ENCODE measurements at regions not wholly inside any gene's neighbourhood (a gene's known extent, or its start where the extent isn't known, plus 50 kb on each side); places are given as distances from the start of the nearest gene placed in this dataset.
"Not testable (repeated sequence)": the region's sequence is repeated elsewhere in the genome, so short reads cannot be mapped to it uniquely, and the experiment has no call there.

GRCh38 chr13:21259571-21260455 lies 83.4 kb downstream of the MRPL57 start:
- ATAC-seq (replicated peaks in 1 of 4) (no peak), DNase-seq (no peak)
- Histone ChIP-seq H3K4me1 (ENCODE audit: control insufficient read depth in 1 of 2, extremely low read depth in 1 of 2, insufficient read depth in 2 of 2, low read length in 2 of 2) (no peaks in the 10 kb centered on the region), H3K27ac (ENCODE audit: low read length) (no peak overlapping the region), H3K9me3 (no peaks in the 10 kb centered on the region), H3K4me3 (ENCODE audit: control insufficient read depth in 1 of 2, extremely low read depth in 1 of 2, low read length in 1 of 2) (no peak overlapping the region), H3K27me3 (replicated peaks in 1 of 2; ENCODE audit: control insufficient read depth in 2 of 2, extremely low read depth in 1 of 2, insufficient read depth in 2 of 2, low read length in 1 of 2) (no peaks in the 10 kb centered on the region), H3K36me3 (ENCODE audit: control insufficient read depth in 2 of 2, extremely low read depth in 1 of 2, insufficient read depth in 1 of 2, low read length in 1 of 2) (no peaks in the 10 kb centered on the region)
- H3K4me1 Mint-ChIP-seq, result peaks cover 6 to 7% (median 7%) of the 10 kb centered on the region in 3 donors
- 97% methylated on average over 50 of the region's 57 CpGs for WGBS (ENCODE audit: insufficient coverage)
- H3K36me3 Mint-ChIP-seq, result no peaks in the 10 kb centered on the region
- no peak overlapping the region for H3K27ac Mint-ChIP-seq
- ChIA-PET POLR2A (no interaction called here), CTCF (no interaction called here)
- no peak overlapping the region for H3K4me3 Mint-ChIP-seq
- no peaks in the 10 kb centered on the region for H3K27me3 Mint-ChIP-seq
- no peaks in the 10 kb centered on the region for H3K9me3 Mint-ChIP-seq

- H3K9me3 ChIP-seq; H3K27me3 Mint-ChIP-seq; DNase-seq; POLR2A ChIA-PET; H3K36me3 ChIP-seq (ENCODE audit: control insufficient read depth in 2 of 2, extremely low read depth in 1 of 2, insufficient read depth in 1 of 2, low read length in 1 of 2); H3K4me1 ChIP-seq (ENCODE audit: control insufficient read depth in 1 of 2, extremely low read depth in 1 of 2, insufficient read depth in 2 of 2, low read length in 2 of 2); ATAC-seq (replicated peaks in 1 of 4); H3K9me3 Mint-ChIP-seq; H3K4me1 Mint-ChIP-seq; H3K36me3 Mint-ChIP-seq; H3K27me3 ChIP-seq (replicated peaks in 1 of 2; ENCODE audit: control insufficient read depth in 2 of 2, extremely low read depth in 1 of 2, insufficient read depth in 2 of 2, low read length in 1 of 2); H3K4me3 Mint-ChIP-seq; H3K27ac ChIP-seq (ENCODE audit: low read length); CTCF ChIA-PET; H3K4me3 ChIP-seq (ENCODE audit: control insufficient read depth in 1 of 2, extremely low read depth in 1 of 2, low read length in 1 of 2); H3K27ac Mint-ChIP-seq: not testable (repeated sequence)
- WGBS (ENCODE audit: insufficient coverage), result 97% methylated on average over 28 of the region's 35 CpGs
Measured at GRCh38 chr13:21260561-21261290, 84.3 kb downstream of the MRPL57 start.

GRCh38 chr13:21261487-21262216 lies 85.2 kb downstream of the MRPL57 start:
- H3K9me3 ChIP-seq; H3K4me3 ChIP-seq (ENCODE audit: control insufficient read depth in 1 of 2, extremely low read depth in 1 of 2, low read length in 1 of 2); H3K4me1 ChIP-seq (ENCODE audit: control insufficient read depth in 1 of 2, extremely low read depth in 1 of 2, insufficient read depth in 2 of 2, low read length in 2 of 2); CTCF ChIA-PET; H3K9me3 Mint-ChIP-seq; DNase-seq; H3K36me3 Mint-ChIP-seq; H3K4me3 Mint-ChIP-seq; POLR2A ChIA-PET; H3K27me3 Mint-ChIP-seq; H3K4me1 Mint-ChIP-seq; H3K27me3 ChIP-seq (replicated peaks in 1 of 2; ENCODE audit: control insufficient read depth in 2 of 2, extremely low read depth in 1 of 2, insufficient read depth in 2 of 2, low read length in 1 of 2); ATAC-seq (replicated peaks in 1 of 4); H3K27ac Mint-ChIP-seq; H3K27ac ChIP-seq (ENCODE audit: low read length); H3K36me3 ChIP-seq (ENCODE audit: control insufficient read depth in 2 of 2, extremely low read depth in 1 of 2, insufficient read depth in 1 of 2, low read length in 1 of 2): not testable (repeated sequence)
- WGBS (ENCODE audit: insufficient coverage), result 33% methylated on average over 1 of the region's 9 CpGs

- H3K27me3 ChIP-seq (replicated peaks in 1 of 2; ENCODE audit: control insufficient read depth in 2 of 2, extremely low read depth in 1 of 2, insufficient read depth in 2 of 2, low read length in 1 of 2); H3K27ac ChIP-seq (ENCODE audit: low read length); H3K36me3 Mint-ChIP-seq; DNase-seq; H3K4me1 Mint-ChIP-seq; H3K4me3 Mint-ChIP-seq; H3K27me3 Mint-ChIP-seq; CTCF ChIA-PET; POLR2A ChIA-PET; H3K4me3 ChIP-seq (ENCODE audit: control insufficient read depth in 1 of 2, extremely low read depth in 1 of 2, low read length in 1 of 2); ATAC-seq (replicated peaks in 1 of 4); H3K27ac Mint-ChIP-seq; H3K36me3 ChIP-seq (ENCODE audit: control insufficient read depth in 2 of 2, extremely low read depth in 1 of 2, insufficient read depth in 1 of 2, low read length in 1 of 2); H3K9me3 ChIP-seq; H3K4me1 ChIP-seq (ENCODE audit: control insufficient read depth in 1 of 2, extremely low read depth in 1 of 2, insufficient read depth in 2 of 2, low read length in 2 of 2); H3K9me3 Mint-ChIP-seq: not testable (repeated sequence)
- no CpG with 5 or more reads among the region's 4 CpGs for whole genome bisulfite sequencing (ENCODE audit: insufficient coverage)
Measured at GRCh38 chr13:21263909-21264308, 87.5 kb downstream of the MRPL57 start.

GRCh38 chr13:21268485-21268884 lies 92.0 kb downstream of the MRPL57 start:
- H3K9me3 Mint-ChIP-seq; POLR2A ChIA-PET; DNase-seq; H3K4me3 Mint-ChIP-seq; H3K27ac ChIP-seq (ENCODE audit: low read length); H3K36me3 ChIP-seq (ENCODE audit: control insufficient read depth in 2 of 2, extremely low read depth in 1 of 2, insufficient read depth in 1 of 2, low read length in 1 of 2); CTCF ChIA-PET; H3K27me3 ChIP-seq (replicated peaks in 1 of 2; ENCODE audit: control insufficient read depth in 2 of 2, extremely low read depth in 1 of 2, insufficient read depth in 2 of 2, low read length in 1 of 2); H3K9me3 ChIP-seq; ATAC-seq (replicated peaks in 1 of 4); H3K4me3 ChIP-seq (ENCODE audit: control insufficient read depth in 1 of 2, extremely low read depth in 1 of 2, low read length in 1 of 2); H3K4me1 Mint-ChIP-seq; H3K4me1 ChIP-seq (ENCODE audit: control insufficient read depth in 1 of 2, extremely low read depth in 1 of 2, insufficient read depth in 2 of 2, low read length in 2 of 2); H3K36me3 Mint-ChIP-seq; H3K27ac Mint-ChIP-seq; H3K27me3 Mint-ChIP-seq: not testable (repeated sequence)
- WGBS (ENCODE audit: insufficient coverage), result no CpG with 5 or more reads among the region's 1 CpG

- POLR2A ChIA-PET; H3K27me3 Mint-ChIP-seq; H3K27ac ChIP-seq (ENCODE audit: low read length); H3K36me3 ChIP-seq (ENCODE audit: control insufficient read depth in 2 of 2, extremely low read depth in 1 of 2, insufficient read depth in 1 of 2, low read length in 1 of 2); H3K4me3 Mint-ChIP-seq; H3K9me3 Mint-ChIP-seq; ATAC-seq (replicated peaks in 1 of 4); H3K27me3 ChIP-seq (replicated peaks in 1 of 2; ENCODE audit: control insufficient read depth in 2 of 2, extremely low read depth in 1 of 2, insufficient read depth in 2 of 2, low read length in 1 of 2); H3K4me1 Mint-ChIP-seq; H3K27ac Mint-ChIP-seq; DNase-seq; H3K9me3 ChIP-seq; H3K4me3 ChIP-seq (ENCODE audit: control insufficient read depth in 1 of 2, extremely low read depth in 1 of 2, low read length in 1 of 2); H3K4me1 ChIP-seq (ENCODE audit: control insufficient read depth in 1 of 2, extremely low read depth in 1 of 2, insufficient read depth in 2 of 2, low read length in 2 of 2); H3K36me3 Mint-ChIP-seq: not testable (repeated sequence)
- CTCF ChIA-PET, result interaction anchor here in 1 of 2 donors (0.6 kb wide), 1 partner anchor 26 kb away, joined by 3 read pairs; no protein-coding TSS in a partner anchor
- WGBS (ENCODE audit: insufficient coverage), result 83% methylated on average over 2 of the region's 6 CpGs
Measured at GRCh38 chr13:21272439-21272838, 96.0 kb downstream of the MRPL57 start.
